Cardiac muscle cell (in vitro differentiated cells and primary cell): ENCODE measurements at regions not wholly inside any gene's neighbourhood (a gene's known extent, or its start where the extent isn't known, plus 50 kb on each side); places are given as distances from the start of the nearest gene placed in this dataset.

Experiments used
- DNase-seq, 2 donors: peaks; one replicate each; pipeline versions ENCODE4 v3.0.0 to v3.0.0-alpha.2; 2010 to 2017; ENCODE audit warnings: low read depth in 1 of 2, low spot score in 1 of 2
- H3K27ac ChIP-seq: fragments of 200-600 bp; sonication (generic); 2 replicates; pipeline ENCODE4 v1.5.1; 2016
- H3K27me3 ChIP-seq: fragments of 200-600 bp; sonication (generic); 2 replicates; pipeline ENCODE4 v1.6.0; 2016; ENCODE audit warnings: control low read depth
- H3K36me3 ChIP-seq: fragments of 200-600 bp; sonication (generic); 2 replicates; pipeline ENCODE4 v1.5.1; 2016; ENCODE audit warnings: control low read depth
- H3K4me1 ChIP-seq: fragments of 200-600 bp; sonication (generic); 2 replicates; pipeline ENCODE4 v1.8.1; 2017; ENCODE audit warnings: low read depth, mild to moderate bottlenecking, mixed run types
- H3K4me3 ChIP-seq: fragments of 200-600 bp; sonication (generic); 2 replicates; pipeline ENCODE4 v1.5.1; 2016; ENCODE audit warnings: mild to moderate bottlenecking
- H3K9me3 ChIP-seq: fragments of 200-600 bp; sonication (generic); 2 replicates; pipeline ENCODE4 v1.5.1; 2017; ENCODE audit warnings: low read depth, mild to moderate bottlenecking, control low read depth
- CTCF ChIP-seq: IDR thresholded peaks from 2 replicates; pipeline ENCODE4 v1.5.1; 2012; ENCODE audit warnings: low read depth, mild to moderate bottlenecking, low read length

GRCh38 chr4:127000846-127001245 is 631.9 kb upstream of the INTU start:
- no peak for TF ChIP-seq CTCF
- no peak for DNase-seq
- Histone ChIP-seq H3K36me3 (no peaks in the 10 kb centered on the region), H3K9me3 (no peaks in the 10 kb centered on the region), H3K27me3 (no peaks in the 10 kb centered on the region), H3K4me3 (no peak overlapping the region), H3K27ac (no peak overlapping the region), H3K4me1 (no peaks in the 10 kb centered on the region)

GRCh38 chr4:127001933-127002332 is 630.8 kb upstream of the INTU start:
- Histone ChIP-seq H3K4me3 (no peak overlapping the region), H3K36me3 (no peaks in the 10 kb centered on the region), H3K27ac (no peak overlapping the region), H3K27me3 (no peaks in the 10 kb centered on the region), H3K4me1 (no peaks in the 10 kb centered on the region), H3K9me3 (no peaks in the 10 kb centered on the region)
- TF ChIP-seq CTCF = no peak
- no peak for DNase-seq

- Histone ChIP-seq H3K27me3 (no peaks in the 10 kb centered on the region), H3K27ac (no peak overlapping the region), H3K9me3 (no peaks in the 10 kb centered on the region), H3K36me3 (no peaks in the 10 kb centered on the region), H3K4me3 (no peak overlapping the region), H3K4me1 (no peaks in the 10 kb centered on the region)
- TF ChIP-seq CTCF = no peak
- no peak for DNase-seq
Measured at GRCh38 chr4:127006446-127006877, 626.3 kb upstream of the INTU start.

GRCh38 chr4:127007305-127007704 is 625.5 kb upstream of the INTU start:
- H3K4me1 ChIP-seq = no peaks in the 10 kb centered on the region
- no peaks in the 10 kb centered on the region for H3K9me3 ChIP-seq
- no peaks in the 10 kb centered on the region for H3K36me3 ChIP-seq
- no peak overlapping the region for H3K27ac ChIP-seq
- no peaks in the 10 kb centered on the region for H3K27me3 ChIP-seq
- no peak for TF ChIP-seq CTCF
- DNase-seq = no peak
- H3K4me3 ChIP-seq = no peak overlapping the region

- H3K4me3 ChIP-seq = no peak overlapping the region
- TF ChIP-seq CTCF = no peak
- H3K4me1 ChIP-seq = no peaks in the 10 kb centered on the region
- H3K36me3 ChIP-seq = no peaks in the 10 kb centered on the region
- no peak overlapping the region for H3K27ac ChIP-seq
- peak in 1 of 2 donors; percentile 15 for DNase-seq
- no peaks in the 10 kb centered on the region for H3K27me3 ChIP-seq
- no peaks in the 10 kb centered on the region for H3K9me3 ChIP-seq
Measured at GRCh38 chr4:127012549-127012948, 620.2 kb upstream of the INTU start.

- H3K4me1 ChIP-seq = no peaks in the 10 kb centered on the region
- H3K4me3 ChIP-seq = no peak overlapping the region
- no peaks in the 10 kb centered on the region for H3K27me3 ChIP-seq
- no peak for TF ChIP-seq CTCF
- no peak for DNase-seq
- H3K27ac ChIP-seq = no peak overlapping the region
- no peaks in the 10 kb centered on the region for H3K9me3 ChIP-seq
- H3K36me3 ChIP-seq = no peaks in the 10 kb centered on the region
Measured at GRCh38 chr4:127015667-127016117, 617.1 kb upstream of the INTU start.
